Right lobe of liver (tissue), 4 donors: ENCODE measurements at regions not wholly inside any gene's neighbourhood (a gene's known extent, or its start where the extent isn't known, plus 50 kb on each side); places are given as distances from the start of the nearest gene placed in this dataset.

ENCODE experiments used
- POLR2A ChIP-seq: fragments of 450-650 bp; IDR thresholded peaks from one replicate; pipeline ENCODE4 v1.6.1; 2017; ENCODE audit warnings: antibody characterized with exemption, mild to moderate bottlenecking
- TF ChIP-seq, protein P1 (sequence below), 4 donors: fragments of 200-600 bp in 3 of 4; fragments of 450-650 bp in 1 of 4; IDR thresholded peaks; one replicate each; pipeline versions ENCODE4 v1.5.1 to v1.8.0; 2016 to 2022; ENCODE audit warnings: antibody characterized with exemption in 4 of 4, mild to moderate bottlenecking in 2 of 4
- donor health status: DM: no; HTN: no; CAD: no.
- donor health status: DM: no; HTN: no; CAD: no.
- donor health status: DM: no; HTN: yes; CAD: no.

DNA sequence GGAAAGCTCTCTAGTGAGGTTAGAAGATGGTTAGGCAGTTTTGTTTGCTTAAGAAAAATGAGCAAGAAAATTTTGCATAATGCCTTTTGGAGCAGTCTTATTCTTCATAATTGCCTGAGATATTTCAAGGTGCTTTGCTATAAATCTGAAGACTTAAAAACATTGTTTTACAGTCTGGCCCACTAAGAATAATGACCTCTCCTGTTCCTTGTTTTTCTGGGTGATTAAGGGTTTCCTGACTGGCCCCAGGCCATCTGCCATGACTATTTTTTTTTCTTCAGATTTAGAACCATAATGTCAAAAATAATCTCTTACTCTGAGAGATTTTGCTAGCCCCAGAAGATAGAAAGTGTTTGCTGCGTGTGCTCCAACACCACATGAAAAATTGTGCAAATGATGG, 72.3 kb upstream of the CENPW start:
- TF ChIP-seq, protein P1, sequence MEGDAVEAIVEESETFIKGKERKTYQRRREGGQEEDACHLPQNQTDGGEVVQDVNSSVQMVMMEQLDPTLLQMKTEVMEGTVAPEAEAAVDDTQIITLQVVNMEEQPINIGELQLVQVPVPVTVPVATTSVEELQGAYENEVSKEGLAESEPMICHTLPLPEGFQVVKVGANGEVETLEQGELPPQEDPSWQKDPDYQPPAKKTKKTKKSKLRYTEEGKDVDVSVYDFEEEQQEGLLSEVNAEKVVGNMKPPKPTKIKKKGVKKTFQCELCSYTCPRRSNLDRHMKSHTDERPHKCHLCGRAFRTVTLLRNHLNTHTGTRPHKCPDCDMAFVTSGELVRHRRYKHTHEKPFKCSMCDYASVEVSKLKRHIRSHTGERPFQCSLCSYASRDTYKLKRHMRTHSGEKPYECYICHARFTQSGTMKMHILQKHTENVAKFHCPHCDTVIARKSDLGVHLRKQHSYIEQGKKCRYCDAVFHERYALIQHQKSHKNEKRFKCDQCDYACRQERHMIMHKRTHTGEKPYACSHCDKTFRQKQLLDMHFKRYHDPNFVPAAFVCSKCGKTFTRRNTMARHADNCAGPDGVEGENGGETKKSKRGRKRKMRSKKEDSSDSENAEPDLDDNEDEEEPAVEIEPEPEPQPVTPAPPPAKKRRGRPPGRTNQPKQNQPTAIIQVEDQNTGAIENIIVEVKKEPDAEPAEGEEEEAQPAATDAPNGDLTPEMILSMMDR (IDR thresholded peaks at IDR 0.05) = no peak
- no peak for TF ChIP-seq POLR2A
